Heart left ventricle (tissue), 16 donors: ENCODE measurements at regions not wholly inside any gene's neighbourhood (a gene's known extent, or its start where the extent isn't known, plus 50 kb on each side); places are given as distances from the start of the nearest gene placed in this dataset.

ENCODE experiments used
- ATAC-seq, 4 donors: fragments of 200-7000 bp; cut with Tn5 transposase; one replicate each; pipeline ENCODE4 v1.9.1; 2020 to 2022; ENCODE audit warnings: moderate library complexity in 4 of 4, mild to moderate bottlenecking in 3 of 4, moderate number of reproducible peaks in 1 of 4
- DNase-seq, 5 donors: peaks; one replicate each; pipeline ENCODE4 v3.0.0-alpha.2; 2020
- H3K27ac ChIP-seq, 12 donors: fragments of 200-600 bp; sonication (generic) in 4 of 12; one replicate each; pipeline versions ENCODE4 v1.5.0 to v1.8.0; 2016 to 2022; ENCODE audit warnings: mild to moderate bottlenecking in 2 of 12
- H3K27me3 ChIP-seq, 9 donors: fragments of 200-600 bp; sonication (generic) in 2 of 9; one replicate each; pipeline versions ENCODE4 v1.5.1 to v1.8.0; 2016 to 2022; ENCODE audit warnings: mild to moderate bottlenecking in 3 of 9
- H3K36me3 ChIP-seq, 9 donors: fragments of 200-600 bp; sonication (generic) in 2 of 9; one replicate each; pipeline versions ENCODE4 v1.5.0 to v1.8.0; 2018 to 2022; ENCODE audit warnings: mild to moderate bottlenecking in 2 of 9
- H3K4me1 ChIP-seq, 12 donors: fragments of 200-600 bp; sonication (generic) in 4 of 12; one replicate each; pipeline versions ENCODE4 v1.5.0 to v1.8.0; 2016 to 2022; ENCODE audit warnings: mild to moderate bottlenecking in 3 of 12
- H3K4me3 ChIP-seq, 12 donors: fragments of 200-600 bp; sonication (generic) in 4 of 12; one replicate each; pipeline versions ENCODE4 v1.5.0 to v1.8.0; 2017 to 2022; ENCODE audit warnings: mild to moderate bottlenecking in 9 of 12, moderate library complexity in 4 of 12
- H3K9me3 ChIP-seq, 12 donors: fragments of 200-600 bp; sonication (generic) in 4 of 12; one replicate each; pipeline versions ENCODE4 v1.5.0 to v1.8.0; 2016 to 2022; ENCODE audit warnings: mild to moderate bottlenecking in 1 of 12
- POLR2A ChIP-seq, 2 donors: fragments of 450-650 bp; IDR thresholded peaks; one replicate each; pipeline ENCODE4 v1.6.1; 2017; ENCODE audit warnings: antibody characterized with exemption in 2 of 2, mild to moderate bottlenecking in 2 of 2, moderate library complexity in 2 of 2
- WGBS, 4 donors: extraction: QIAGEN DNeasy Blood & Tissue Kit in 2 of 4; methylation state at CpG; one replicate each; pipeline versions ENCODE4 v1.1.5 to v1.1.7; 2013 to 2018; 5-methylcytosine and 5-hydroxymethylcytosine counted together
- intact Hi-C, 10 donors: fragments of 100-400 bp; cut with DNase I; formaldehyde crosslinking; loops; one replicate each; pipeline versions ENCODE4 v1.11.1 to v1.14.2; 2022
- TF ChIP-seq, protein P1 (sequence below), 12 donors: fragments of 200-600 bp; sonication (generic) in 4 of 12; IDR thresholded peaks; one replicate each; pipeline versions ENCODE4 v1.5.0 to v1.8.0; 2018 to 2022; ENCODE audit warnings: antibody characterized with exemption in 12 of 12, mild to moderate bottlenecking in 5 of 12
- donor health status: ischemic (EF 13 %, LVEDD 7.1; RV severe dilation, severe dysfunction).
- donor health status: healthy with polysubstance abuse.
- donor health status: DM: no; HTN: yes; CAD: no.
- donor health status: DM: no; HTN: no; CAD: no.
- donor health status: ischemic (EF 25% LVEDD 6.9; RV normal size, moderate dysfunction).
- donor health status: ischemic (EF 25% LVEDD 5.7; RV mildly dilated, moderate dysfunction).
- donor health status: healthy.
- donor health status: DM: yes; HTN: yes; CAD: no.
- donor health status: ischemic (EF 35%, LVEDD 5.7; RV mildly dilated, moderate dysfunction).
- donor health status: nonischemic (EF 11% LVEDD 7.7; RV severe dilation, severe dysfunction).
- donor health status: DM: yes; HTN: yes; CAD: no.
- donor health status: PGD.
- donor health status: ischemic (EF 29% LVEDD 5.4; RV normal size, mild dysfunction).
- donor health status: nonischemic (EF 23%, LVEDD 6.1; RV moderate dilation, normal function).

DNA sequence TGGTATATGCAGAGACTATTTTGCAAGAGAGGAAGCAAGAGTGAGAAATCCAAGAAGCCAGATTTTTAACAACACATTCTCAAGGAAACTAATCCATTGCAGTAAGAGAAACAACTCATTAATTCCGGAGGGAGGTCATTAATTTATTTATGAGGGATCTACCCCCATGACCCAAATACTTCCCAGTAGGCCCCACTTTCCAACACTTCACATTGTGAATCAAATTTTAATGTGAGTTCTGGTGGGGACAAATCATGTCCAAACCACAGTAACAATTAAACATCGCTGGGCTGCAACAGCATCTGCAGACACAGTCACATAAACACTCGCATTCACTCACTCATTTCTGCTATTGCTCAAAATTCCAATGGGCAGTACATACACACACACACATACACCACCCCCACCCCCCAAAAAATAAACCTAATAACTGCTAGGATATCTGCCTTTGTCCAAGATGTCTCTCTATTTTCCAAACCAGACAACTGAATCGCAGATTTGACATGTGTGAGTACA, 1483.7 kb downstream of the PCDH9 start:
- Histone ChIP-seq H3K9me3 (peaks cover 0 to 11% (median 0%) of the 10 kb centered on the region in 12 donors), H3K36me3 (no peaks in the 10 kb centered on the region), H3K27ac (no peak overlapping the region), H3K4me3 (no peak overlapping the region), H3K4me1 (no peaks in the 10 kb centered on the region), H3K27me3 (no peaks in the 10 kb centered on the region)
- WGBS, 4 donors: 84 to 95% (median 90%) methylated on average over 4 of the region's 4 CpGs
- DNase-seq: no peak
- no peak for TF ChIP-seq POLR2A (IDR thresholded peaks at IDR 0.05)
- TF ChIP-seq, protein P1, sequence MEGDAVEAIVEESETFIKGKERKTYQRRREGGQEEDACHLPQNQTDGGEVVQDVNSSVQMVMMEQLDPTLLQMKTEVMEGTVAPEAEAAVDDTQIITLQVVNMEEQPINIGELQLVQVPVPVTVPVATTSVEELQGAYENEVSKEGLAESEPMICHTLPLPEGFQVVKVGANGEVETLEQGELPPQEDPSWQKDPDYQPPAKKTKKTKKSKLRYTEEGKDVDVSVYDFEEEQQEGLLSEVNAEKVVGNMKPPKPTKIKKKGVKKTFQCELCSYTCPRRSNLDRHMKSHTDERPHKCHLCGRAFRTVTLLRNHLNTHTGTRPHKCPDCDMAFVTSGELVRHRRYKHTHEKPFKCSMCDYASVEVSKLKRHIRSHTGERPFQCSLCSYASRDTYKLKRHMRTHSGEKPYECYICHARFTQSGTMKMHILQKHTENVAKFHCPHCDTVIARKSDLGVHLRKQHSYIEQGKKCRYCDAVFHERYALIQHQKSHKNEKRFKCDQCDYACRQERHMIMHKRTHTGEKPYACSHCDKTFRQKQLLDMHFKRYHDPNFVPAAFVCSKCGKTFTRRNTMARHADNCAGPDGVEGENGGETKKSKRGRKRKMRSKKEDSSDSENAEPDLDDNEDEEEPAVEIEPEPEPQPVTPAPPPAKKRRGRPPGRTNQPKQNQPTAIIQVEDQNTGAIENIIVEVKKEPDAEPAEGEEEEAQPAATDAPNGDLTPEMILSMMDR (IDR thresholded peaks at IDR 0.05): no peak
- intact Hi-C loops: no loop called here
- no peak for ATAC-seq

DNA sequence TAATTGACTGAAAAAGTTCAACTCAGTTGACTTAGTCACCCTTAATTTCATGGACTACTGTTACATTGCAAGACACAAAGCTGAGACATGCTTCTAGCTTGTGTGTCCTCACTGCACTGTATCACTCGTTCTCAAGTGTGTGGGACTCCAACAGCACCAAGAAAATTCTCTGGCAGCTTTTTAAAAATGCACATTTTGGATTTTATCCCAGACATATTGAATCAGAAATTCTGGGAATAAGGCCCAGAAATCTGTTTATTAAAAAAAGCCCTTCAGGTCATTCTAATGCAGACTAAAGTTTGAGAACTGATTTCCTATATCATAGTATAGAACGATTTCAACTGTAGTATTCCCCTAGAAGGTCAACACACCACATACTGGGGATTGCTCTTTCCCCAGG, 1485.3 kb downstream of the PCDH9 start:
- 57 to 66% (median 60%) methylated on average over 2 of the region's 2 CpGs for WGBS, 4 donors

DNA sequence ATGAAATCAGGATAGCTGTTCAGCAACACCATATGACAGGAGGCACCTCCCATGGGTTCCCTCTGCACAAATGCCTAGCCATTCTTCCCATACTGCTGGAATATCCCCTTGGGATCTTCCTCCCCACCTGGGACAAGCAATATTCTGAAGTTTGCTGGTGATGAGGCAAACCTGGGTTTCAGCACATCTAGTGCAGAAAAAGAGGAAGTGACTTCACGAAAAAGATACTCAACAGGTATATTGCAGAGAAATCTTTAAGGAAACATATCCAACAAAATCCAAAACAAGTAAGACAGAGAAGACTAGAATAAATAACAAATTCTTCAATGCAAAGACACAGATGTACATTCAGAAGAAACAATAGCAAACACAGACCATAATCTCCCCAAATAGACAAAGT, 1497.0 kb downstream of the PCDH9 start:
- intact Hi-C loops: no loop called here
- H3K4me1 ChIP-seq: no peaks in the 10 kb centered on the region
- no peak overlapping the region for H3K4me3 ChIP-seq
- no peak overlapping the region for H3K27ac ChIP-seq
- DNase-seq: no peak
- WGBS, 4 donors: 71 to 91% (median 88%) methylated on average over 1 of the region's 1 CpG
- H3K9me3 ChIP-seq: peaks cover 0 to 22% (median 0%) of the 10 kb centered on the region in 12 donors
- no peaks in the 10 kb centered on the region for H3K36me3 ChIP-seq
- no peak for ATAC-seq
- TF ChIP-seq, protein P1 (IDR thresholded peaks at IDR 0.05): no peak
- TF ChIP-seq POLR2A (IDR thresholded peaks at IDR 0.05): no peak
- H3K27me3 ChIP-seq: no peaks in the 10 kb centered on the region

More for the DNA sequence above, 1485.3 kb downstream of the PCDH9 start:
- H3K4me3 ChIP-seq: no peak overlapping the region
- H3K4me1 ChIP-seq: no peaks in the 10 kb centered on the region
- TF ChIP-seq, protein P1 (IDR thresholded peaks at IDR 0.05): no peak
- no peak for TF ChIP-seq POLR2A (IDR thresholded peaks at IDR 0.05)
- H3K9me3 ChIP-seq: peaks cover 0 to 2% (median 0%) of the 10 kb centered on the region in 12 donors
- intact Hi-C loops: no loop called here
- DNase-seq: no peak
- H3K27ac ChIP-seq: no peak overlapping the region
- ATAC-seq: no peak
- no peaks in the 10 kb centered on the region for H3K27me3 ChIP-seq
- H3K36me3 ChIP-seq: no peaks in the 10 kb centered on the region

DNA sequence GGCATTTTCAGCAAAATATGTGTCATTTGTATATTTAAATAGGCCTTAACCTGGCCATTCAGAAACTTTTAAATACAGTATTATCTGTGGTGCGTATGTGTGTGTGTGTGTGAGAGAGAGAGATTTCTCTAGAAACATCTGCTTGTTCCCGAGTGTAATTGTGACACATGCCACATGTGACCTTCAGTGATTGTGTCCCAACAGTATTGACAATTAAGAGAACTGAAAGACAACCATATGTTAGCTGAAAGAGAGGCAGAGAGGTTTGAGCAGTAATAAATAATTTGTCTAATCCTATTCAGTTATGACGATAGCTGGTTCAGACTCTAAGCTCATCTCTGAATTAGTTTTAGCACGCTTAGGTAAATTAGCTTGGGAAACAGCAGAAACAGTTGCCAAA, 1503.1 kb downstream of the PCDH9 start:
- Histone ChIP-seq H3K27me3 (no peaks in the 10 kb centered on the region), H3K9me3 (no peaks in the 10 kb centered on the region), H3K27ac (no peak overlapping the region), H3K4me3 (no peak overlapping the region), H3K4me1 (no peaks in the 10 kb centered on the region), H3K36me3 (no peaks in the 10 kb centered on the region)
- TF ChIP-seq, protein P1 (IDR thresholded peaks at IDR 0.05): no peak
- no peak for TF ChIP-seq POLR2A (IDR thresholded peaks at IDR 0.05)
- DNase-seq (no peak), ATAC-seq (no peak)
- intact Hi-C loops: no loop called here
- 82 to 86% (median 83%) methylated on average over 4 of the region's 4 CpGs for WGBS, 4 donors
